GM19397 (cell line): ENCODE measurements at regions not wholly inside any gene's neighbourhood (a gene's known extent, or its start where the extent isn't known, plus 50 kb on each side); places are given as distances from the start of the nearest gene placed in this dataset.

Experiments
- ATAC-seq: cut with Tn5 transposase; IDR thresholded peaks from one replicate; pipeline ENCODE4 v1.9.1; 2021; ENCODE audit warnings: mild to moderate bottlenecking, moderate library complexity; ENCODE audit not compliant: unreplicated experiment

GRCh38 chr1:209341673-209342420, 241.7 kb upstream of the CAMK1G start:
- no peak for ATAC-seq

GRCh38 chr1:209342441-209343175, 240.9 kb upstream of the CAMK1G start:
- ATAC-seq: no peak

GRCh38 chr1:209343511-209343910, 240.0 kb upstream of the CAMK1G start:
- ATAC-seq: no peak

- ATAC-seq: no peak
Measured at GRCh38 chr1:209344156-209344555, 239.4 kb upstream of the CAMK1G start.

- ATAC-seq: no peak
Measured at GRCh38 chr1:209349363-209350308, 233.9 kb upstream of the CAMK1G start.

GRCh38 chr1:209353053-209353452, 230.5 kb upstream of the CAMK1G start:
- no peak for ATAC-seq

GRCh38 chr1:209354111-209354839, 229.2 kb upstream of the CAMK1G start:
- no peak for ATAC-seq

GRCh38 chr1:209354840-209355165, 228.7 kb upstream of the CAMK1G start:
- no peak for ATAC-seq

- ATAC-seq: no peak
Measured at GRCh38 chr1:209355415-209355814, 228.1 kb upstream of the CAMK1G start.

- no peak for ATAC-seq
Measured at GRCh38 chr1:209356976-209357377, 226.5 kb upstream of the CAMK1G start.

GRCh38 chr1:209363112-209363511, 220.4 kb upstream of the CAMK1G start:
- ATAC-seq: no peak

- ATAC-seq: no peak
Measured at GRCh38 chr1:209364716-209365115, 218.8 kb upstream of the CAMK1G start.

GRCh38 chr1:209367061-209367772, 216.3 kb upstream of the CAMK1G start:
- no peak for ATAC-seq

GRCh38 chr1:209368864-209369598, 214.5 kb upstream of the CAMK1G start:
- no peak for ATAC-seq

GRCh38 chr1:209370241-209370995, 213.1 kb upstream of the CAMK1G start:
- ATAC-seq: no peak

- ATAC-seq: no peak
Measured at GRCh38 chr1:209375097-209375496, 208.4 kb upstream of the CAMK1G start.

- ATAC-seq: no peak
Measured at GRCh38 chr1:209375671-209376365, 207.7 kb upstream of the CAMK1G start.

GRCh38 chr1:209376774-209377173, 206.7 kb upstream of the CAMK1G start:
- no peak for ATAC-seq
